ENCODE measurements at regions not wholly inside any gene's neighbourhood (a gene's known extent, or its start where the extent isn't known, plus 50 kb on each side); places are given as distances from the start of the nearest gene placed in this dataset.
A peak's percentile ranks its signal among the peaks of the same experiment; 100 is the strongest.

- 69% methylated on average over 6 of the region's 6 CpGs for WGBS (ENCODE audit: low lambda C conversion rate, missing lambda C conversion rate)
- no peak overlapping the region for H2AFZ ChIP-seq
- no peak overlapping the region for H3K4me3 ChIP-seq
- peaks cover 1% of the 10 kb centered on the region for H3K4me1 ChIP-seq (ENCODE audit: insufficient read depth)
- H3K4me2 ChIP-seq: no peak overlapping the region
- H3K9me3 ChIP-seq (ENCODE audit: low read depth): peaks cover 4% of the 10 kb centered on the region
- H3K27me3 ChIP-seq: no peaks in the 10 kb centered on the region
- H3K9me2 ChIP-seq (replicated peaks; ENCODE audit: insufficient read depth): no peaks in the 10 kb centered on the region
- no peak for DNase-seq (ENCODE audit: low spot score)
- H3K36me3 ChIP-seq (replicated peaks; ENCODE audit: insufficient read depth, low read depth): no peaks in the 10 kb centered on the region
- H3K79me2 ChIP-seq: no peaks in the 10 kb centered on the region
- TF ChIP-seq EZH2phosphoT487 (IDR thresholded peaks at IDR 0.05; ENCODE audit: low read depth, severe bottlenecking, unreplicated experiment) (no peak), EZH2 (IDR thresholded peaks at IDR 0.05; ENCODE audit: borderline replicate concordance) (no peak)
- TF ChIP-seq, protein P1, sequence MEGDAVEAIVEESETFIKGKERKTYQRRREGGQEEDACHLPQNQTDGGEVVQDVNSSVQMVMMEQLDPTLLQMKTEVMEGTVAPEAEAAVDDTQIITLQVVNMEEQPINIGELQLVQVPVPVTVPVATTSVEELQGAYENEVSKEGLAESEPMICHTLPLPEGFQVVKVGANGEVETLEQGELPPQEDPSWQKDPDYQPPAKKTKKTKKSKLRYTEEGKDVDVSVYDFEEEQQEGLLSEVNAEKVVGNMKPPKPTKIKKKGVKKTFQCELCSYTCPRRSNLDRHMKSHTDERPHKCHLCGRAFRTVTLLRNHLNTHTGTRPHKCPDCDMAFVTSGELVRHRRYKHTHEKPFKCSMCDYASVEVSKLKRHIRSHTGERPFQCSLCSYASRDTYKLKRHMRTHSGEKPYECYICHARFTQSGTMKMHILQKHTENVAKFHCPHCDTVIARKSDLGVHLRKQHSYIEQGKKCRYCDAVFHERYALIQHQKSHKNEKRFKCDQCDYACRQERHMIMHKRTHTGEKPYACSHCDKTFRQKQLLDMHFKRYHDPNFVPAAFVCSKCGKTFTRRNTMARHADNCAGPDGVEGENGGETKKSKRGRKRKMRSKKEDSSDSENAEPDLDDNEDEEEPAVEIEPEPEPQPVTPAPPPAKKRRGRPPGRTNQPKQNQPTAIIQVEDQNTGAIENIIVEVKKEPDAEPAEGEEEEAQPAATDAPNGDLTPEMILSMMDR (IDR thresholded peaks at IDR 0.05; ENCODE audit: poor library complexity): no peak
- H3K27ac ChIP-seq: peak overlapping the region; percentile 60
- no peaks in the 10 kb centered on the region for H4K20me1 ChIP-seq (ENCODE audit: insufficient read depth, poor library complexity, severe bottlenecking)
Measured at GRCh38 chr2:226644399-226644865, 155.2 kb downstream of the IRS1 start.

DNA sequence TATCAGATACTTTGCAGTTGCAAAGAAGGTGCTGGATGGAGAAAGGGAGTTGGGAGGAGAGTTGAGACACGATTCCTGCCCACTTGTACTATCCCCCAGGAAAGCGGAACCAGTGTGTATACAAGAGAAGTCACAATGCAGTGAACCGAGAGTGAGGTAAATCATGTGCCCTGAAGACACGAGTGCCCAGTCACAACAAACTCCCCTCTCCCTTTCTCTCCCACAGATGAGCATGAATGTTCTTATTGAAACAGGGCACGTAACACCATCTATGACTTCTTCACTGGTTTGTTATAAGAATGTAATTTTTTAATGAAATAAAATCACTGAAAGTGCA is 155.7 kb downstream of the IRS1 start:
- H3K27ac ChIP-seq: no peak overlapping the region
- no peak overlapping the region for H2AFZ ChIP-seq
- no peak overlapping the region for H3K4me2 ChIP-seq

DNA sequence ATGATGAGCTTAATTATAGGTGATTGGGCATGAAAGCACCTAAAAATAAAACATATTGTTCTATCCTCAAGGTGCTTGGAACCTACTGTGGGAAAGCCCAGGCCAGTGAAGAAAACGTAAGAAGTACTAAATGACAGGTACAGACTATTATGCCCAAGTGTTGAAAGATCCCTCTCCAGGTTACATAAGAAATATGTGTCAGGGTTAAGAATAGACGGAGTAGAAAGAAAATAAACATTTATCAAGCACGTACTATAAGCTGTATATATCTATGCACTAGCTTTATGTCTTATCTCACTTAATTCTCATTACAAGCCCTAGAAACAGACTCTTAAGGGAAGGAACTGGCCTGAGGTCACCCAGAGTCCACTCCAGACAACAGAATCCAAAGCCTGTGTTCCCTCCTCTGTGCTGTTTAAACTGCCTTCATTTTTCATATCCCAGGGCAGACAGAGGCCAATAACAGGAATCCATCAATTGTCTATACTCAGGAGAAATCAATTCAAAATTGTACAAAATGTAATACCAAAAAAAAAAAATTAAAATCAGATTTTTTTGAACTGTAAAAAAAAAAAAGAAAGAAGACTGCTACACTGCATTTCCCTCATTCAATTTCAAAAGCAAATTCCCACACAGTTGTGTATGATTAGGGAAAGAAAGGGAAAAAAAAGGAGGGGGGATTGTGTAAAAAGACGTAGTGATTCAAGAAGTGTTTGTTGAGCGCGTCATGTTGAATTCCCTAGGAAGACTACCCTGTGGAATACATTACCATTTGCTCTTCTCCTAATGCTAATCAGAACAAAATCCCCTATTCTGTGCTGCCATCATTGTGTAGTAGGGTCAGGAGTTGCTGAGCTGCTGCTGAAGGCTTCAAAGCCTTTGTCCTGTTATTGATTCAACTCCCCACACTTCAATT is 156.3 kb downstream of the IRS1 start:
- Histone ChIP-seq H3K4me1 (ENCODE audit: insufficient read depth) (no peaks in the 10 kb centered on the region), H3K79me2 (no peaks in the 10 kb centered on the region), H4K20me1 (ENCODE audit: insufficient read depth, poor library complexity, severe bottlenecking) (no peaks in the 10 kb centered on the region), H3K4me2 (no peak overlapping the region), H3K9me3 (ENCODE audit: low read depth) (peaks cover 4% of the 10 kb centered on the region), H3K27ac (no peak overlapping the region), H3K36me3 (replicated peaks; ENCODE audit: insufficient read depth, low read depth) (no peaks in the 10 kb centered on the region), H2AFZ (no peak overlapping the region), H3K9me2 (replicated peaks; ENCODE audit: insufficient read depth) (no peaks in the 10 kb centered on the region), H3K27me3 (no peaks in the 10 kb centered on the region), H3K4me3 (no peak overlapping the region)
- WGBS (ENCODE audit: low lambda C conversion rate, missing lambda C conversion rate): 75% methylated on average over 6 of the region's 6 CpGs
- no peak for DNase-seq (ENCODE audit: low spot score)
- TF ChIP-seq, protein P1 (IDR thresholded peaks at IDR 0.05; ENCODE audit: poor library complexity): no peak
- no peak for TF ChIP-seq EZH2phosphoT487 (IDR thresholded peaks at IDR 0.05; ENCODE audit: low read depth, severe bottlenecking, unreplicated experiment)
- TF ChIP-seq EZH2 (IDR thresholded peaks at IDR 0.05; ENCODE audit: borderline replicate concordance): no peak

More for the DNA sequence above, 155.7 kb downstream of the IRS1 start:
- H3K9me2 ChIP-seq (replicated peaks; ENCODE audit: insufficient read depth): no peaks in the 10 kb centered on the region
- H3K27me3 ChIP-seq: no peaks in the 10 kb centered on the region
- H3K4me3 ChIP-seq: no peak overlapping the region
- no peaks in the 10 kb centered on the region for H3K4me1 ChIP-seq (ENCODE audit: insufficient read depth)
- no peaks in the 10 kb centered on the region for H3K36me3 ChIP-seq (replicated peaks; ENCODE audit: insufficient read depth, low read depth)
- no peak for DNase-seq (ENCODE audit: low spot score)
- peaks cover 4% of the 10 kb centered on the region for H3K9me3 ChIP-seq (ENCODE audit: low read depth)
- no peaks in the 10 kb centered on the region for H3K79me2 ChIP-seq
- TF ChIP-seq, protein P1 (IDR thresholded peaks at IDR 0.05; ENCODE audit: poor library complexity): no peak
- TF ChIP-seq EZH2phosphoT487 (IDR thresholded peaks at IDR 0.05; ENCODE audit: low read depth, severe bottlenecking, unreplicated experiment): no peak
- TF ChIP-seq EZH2 (IDR thresholded peaks at IDR 0.05; ENCODE audit: borderline replicate concordance): no peak
- no peaks in the 10 kb centered on the region for H4K20me1 ChIP-seq (ENCODE audit: insufficient read depth, poor library complexity, severe bottlenecking)
- WGBS (ENCODE audit: low lambda C conversion rate, missing lambda C conversion rate): 84% methylated on average over 5 of the region's 5 CpGs

Measured in hepatocyte (in vitro differentiated cells).